Neural cell (in vitro differentiated cells): ENCODE measurements at regions not wholly inside any gene's neighbourhood (a gene's known extent, or its start where the extent isn't known, plus 50 kb on each side); places are given as distances from the start of the nearest gene placed in this dataset.

Source experiments
- H2AFZ ChIP-seq: fragments of 200-600, 300-800 bp; sonication (generic), shearing (Covaris generic); 2 replicates; pipeline ENCODE4 v1.6.0; 2014; ENCODE audit warnings: low read depth, mild to moderate bottlenecking, antibody characterized with exemption, low read length, moderate library complexity
- H3F3A ChIP-seq: fragments of 200-600 bp; shearing (Covaris generic); 2 replicates; pipeline ENCODE4 v1.6.1; 2016; ENCODE audit warnings: mild to moderate bottlenecking, moderate library complexity, mixed read lengths, antibody characterized with exemption, low read length; ENCODE audit not compliant: insufficient read depth, poor library complexity, severe bottlenecking
- H3K27ac ChIP-seq: fragments of 200-600, 300-800 bp; sonication (generic), shearing (Covaris generic); 2 replicates; pipeline ENCODE4 v1.5.1; 2014; ENCODE audit warnings: mild to moderate bottlenecking, low read length, moderate library complexity
- H3K27me3 ChIP-seq: fragments of 300-800, 200-600 bp; sonication (generic), shearing (Covaris generic); 2 replicates; pipeline ENCODE4 v1.6.0; 2014; ENCODE audit warnings: mild to moderate bottlenecking, low read depth, low read length, moderate library complexity; ENCODE audit not compliant: insufficient read depth
- H3K36me3 ChIP-seq: fragments of 300-800, 200-600 bp; sonication (generic), shearing (Covaris generic); 2 replicates; pipeline ENCODE4 v1.5.1; 2014; ENCODE audit warnings: mild to moderate bottlenecking, antibody characterized with exemption, low read length, moderate library complexity; ENCODE audit not compliant: insufficient read depth
- H3K4me2 ChIP-seq: fragments of 300-800, 200-600 bp; sonication (generic), shearing (Covaris generic); 2 replicates; pipeline ENCODE4 v1.6.0; 2014; ENCODE audit warnings: mild to moderate bottlenecking, low read length
- H3K4me3 ChIP-seq: fragments of 300-800, 200-600 bp; sonication (generic), shearing (Covaris generic); 2 replicates; pipeline ENCODE4 v1.5.1; 2014; ENCODE audit warnings: mild to moderate bottlenecking, low read length, moderate library complexity
- H3K79me2 ChIP-seq: fragments of 200-600 bp; shearing (Covaris generic); replicated peaks from 2 replicates; pipeline ENCODE4 v1.6.0; 2014; ENCODE audit warnings: mild to moderate bottlenecking, low read length, moderate library complexity; ENCODE audit not compliant: insufficient read depth
- H3K9ac ChIP-seq: fragments of 300-800, 200-600 bp; sonication (generic), shearing (Covaris generic); 2 replicates; pipeline ENCODE4 v1.6.1; 2016; ENCODE audit warnings: mild to moderate bottlenecking, low read length, mixed read lengths
- H3K9me2 ChIP-seq: fragments of 200-600 bp; shearing (Covaris generic); 2 replicates; pipeline ENCODE4 v1.6.1; 2016; ENCODE audit warnings: mild to moderate bottlenecking, low read length, mixed read lengths; ENCODE audit not compliant: insufficient read depth
- H3K9me3 ChIP-seq: fragments of 200-600, 300-800 bp; sonication (generic), shearing (Covaris generic); 2 replicates; pipeline ENCODE4 v1.6.1; 2016; ENCODE audit warnings: mild to moderate bottlenecking, mixed run types, low read length, moderate library complexity, mixed read lengths
- H4K20me1 ChIP-seq: fragments of 200-600 bp; shearing (Covaris generic); 2 replicates; pipeline ENCODE4 v1.6.1; 2016; ENCODE audit warnings: mild to moderate bottlenecking, mixed run types; ENCODE audit not compliant: insufficient read depth
- EP300 ChIP-seq: fragments of 450-650 bp; conservative IDR thresholded peaks from 2 replicates; pipeline ENCODE4 v1.6.1; 2014; ENCODE audit warnings: antibody characterized with exemption, mild to moderate bottlenecking, moderate library complexity; ENCODE audit not compliant: poor library complexity, severe bottlenecking
- EZH2 ChIP-seq: fragments of 200-600, 300-800 bp; shearing (Covaris generic), sonication (generic); IDR thresholded peaks from 2 replicates; pipeline ENCODE4 v1.6.1; 2014; ENCODE audit warnings: antibody characterized with exemption, low read length, borderline replicate concordance, mild to moderate bottlenecking; ENCODE audit not compliant: insufficient read depth, poor library complexity, severe bottlenecking
- MXI1 ChIP-seq: fragments of 450-650 bp; conservative IDR thresholded peaks from 2 replicates; pipeline ENCODE4 v1.6.1; 2014; ENCODE audit warnings: antibody characterized with exemption, mild to moderate bottlenecking; ENCODE audit not compliant: poor library complexity, severe bottlenecking
- POLR2AphosphoS5 ChIP-seq: IDR thresholded peaks from 2 replicates; pipeline ENCODE4 v1.6.1; 2012
- RAD21 ChIP-seq: fragments of 450-650 bp; conservative IDR thresholded peaks from 2 replicates; pipeline ENCODE4 v1.6.1; 2014; ENCODE audit warnings: antibody characterized with exemption, mild to moderate bottlenecking, moderate library complexity
- SMC3 ChIP-seq: fragments of 450-650 bp; conservative IDR thresholded peaks from 2 replicates; pipeline ENCODE4 v1.6.1; 2014; ENCODE audit warnings: antibody characterized with exemption, mild to moderate bottlenecking, moderate library complexity; ENCODE audit not compliant: poor library complexity
- TAF1 ChIP-seq: IDR thresholded peaks from 2 replicates; pipeline ENCODE4 v1.6.1; 2012; ENCODE audit warnings: low read depth
- TF ChIP-seq, protein P1 (sequence below): IDR thresholded peaks from 2 replicates; pipeline ENCODE4 v1.6.1; 2012; ENCODE audit warnings: borderline replicate concordance
- TF ChIP-seq, protein P2 (sequence below): fragments of 450-650 bp; IDR thresholded peaks from 2 replicates; pipeline ENCODE4 v1.5.1; 2014; ENCODE audit warnings: antibody characterized with exemption, mild to moderate bottlenecking, moderate library complexity; ENCODE audit not compliant: poor library complexity, severe bottlenecking

DNA sequence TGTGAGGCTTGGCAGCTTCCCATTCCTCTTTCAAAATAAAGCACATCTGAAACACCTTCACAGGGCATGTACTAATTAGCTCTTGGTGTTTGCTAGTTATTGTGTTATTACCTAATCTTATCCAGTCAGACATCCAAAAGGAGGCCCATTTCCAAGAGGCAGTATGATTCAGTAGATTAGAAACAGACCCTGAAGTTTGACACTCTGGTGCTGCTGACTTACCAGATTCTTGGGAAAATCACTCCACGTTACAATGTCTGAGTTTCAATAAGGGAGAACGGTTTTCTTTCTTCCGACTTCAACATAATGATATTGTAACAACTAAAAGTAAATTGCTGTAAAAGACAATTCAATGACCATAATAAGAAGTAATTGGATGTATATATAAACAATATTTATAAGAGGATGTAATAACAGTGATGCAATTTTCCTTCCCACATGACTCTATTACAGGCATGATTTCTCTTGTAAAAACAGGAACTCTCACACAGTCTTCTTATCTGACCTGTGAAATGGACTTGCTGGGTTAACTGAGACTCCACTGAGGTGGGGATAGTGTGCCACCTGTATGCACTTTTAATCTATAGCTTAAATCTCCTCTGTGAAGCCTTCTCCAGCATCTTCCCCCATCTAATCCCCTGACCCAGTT is 181.3 kb upstream of the ELL2 start:
- no peaks in the 10 kb centered on the region for H3F3A ChIP-seq
- no peak overlapping the region for H2AFZ ChIP-seq
- no peaks in the 10 kb centered on the region for H3K9me2 ChIP-seq
- H3K36me3 ChIP-seq: no peaks in the 10 kb centered on the region
- no peaks in the 10 kb centered on the region for H4K20me1 ChIP-seq
- H3K27me3 ChIP-seq: no peaks in the 10 kb centered on the region
- H3K4me2 ChIP-seq: no peak overlapping the region
- no peak overlapping the region for H3K4me3 ChIP-seq
- no peaks in the 10 kb centered on the region for H3K9me3 ChIP-seq
- TF ChIP-seq, protein P1, sequence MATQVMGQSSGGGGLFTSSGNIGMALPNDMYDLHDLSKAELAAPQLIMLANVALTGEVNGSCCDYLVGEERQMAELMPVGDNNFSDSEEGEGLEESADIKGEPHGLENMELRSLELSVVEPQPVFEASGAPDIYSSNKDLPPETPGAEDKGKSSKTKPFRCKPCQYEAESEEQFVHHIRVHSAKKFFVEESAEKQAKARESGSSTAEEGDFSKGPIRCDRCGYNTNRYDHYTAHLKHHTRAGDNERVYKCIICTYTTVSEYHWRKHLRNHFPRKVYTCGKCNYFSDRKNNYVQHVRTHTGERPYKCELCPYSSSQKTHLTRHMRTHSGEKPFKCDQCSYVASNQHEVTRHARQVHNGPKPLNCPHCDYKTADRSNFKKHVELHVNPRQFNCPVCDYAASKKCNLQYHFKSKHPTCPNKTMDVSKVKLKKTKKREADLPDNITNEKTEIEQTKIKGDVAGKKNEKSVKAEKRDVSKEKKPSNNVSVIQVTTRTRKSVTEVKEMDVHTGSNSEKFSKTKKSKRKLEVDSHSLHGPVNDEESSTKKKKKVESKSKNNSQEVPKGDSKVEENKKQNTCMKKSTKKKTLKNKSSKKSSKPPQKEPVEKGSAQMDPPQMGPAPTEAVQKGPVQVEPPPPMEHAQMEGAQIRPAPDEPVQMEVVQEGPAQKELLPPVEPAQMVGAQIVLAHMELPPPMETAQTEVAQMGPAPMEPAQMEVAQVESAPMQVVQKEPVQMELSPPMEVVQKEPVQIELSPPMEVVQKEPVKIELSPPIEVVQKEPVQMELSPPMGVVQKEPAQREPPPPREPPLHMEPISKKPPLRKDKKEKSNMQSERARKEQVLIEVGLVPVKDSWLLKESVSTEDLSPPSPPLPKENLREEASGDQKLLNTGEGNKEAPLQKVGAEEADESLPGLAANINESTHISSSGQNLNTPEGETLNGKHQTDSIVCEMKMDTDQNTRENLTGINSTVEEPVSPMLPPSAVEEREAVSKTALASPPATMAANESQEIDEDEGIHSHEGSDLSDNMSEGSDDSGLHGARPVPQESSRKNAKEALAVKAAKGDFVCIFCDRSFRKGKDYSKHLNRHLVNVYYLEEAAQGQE: no peak
- no peak for TF ChIP-seq TAF1
- TF ChIP-seq SMC3: no peak
- TF ChIP-seq, protein P2, sequence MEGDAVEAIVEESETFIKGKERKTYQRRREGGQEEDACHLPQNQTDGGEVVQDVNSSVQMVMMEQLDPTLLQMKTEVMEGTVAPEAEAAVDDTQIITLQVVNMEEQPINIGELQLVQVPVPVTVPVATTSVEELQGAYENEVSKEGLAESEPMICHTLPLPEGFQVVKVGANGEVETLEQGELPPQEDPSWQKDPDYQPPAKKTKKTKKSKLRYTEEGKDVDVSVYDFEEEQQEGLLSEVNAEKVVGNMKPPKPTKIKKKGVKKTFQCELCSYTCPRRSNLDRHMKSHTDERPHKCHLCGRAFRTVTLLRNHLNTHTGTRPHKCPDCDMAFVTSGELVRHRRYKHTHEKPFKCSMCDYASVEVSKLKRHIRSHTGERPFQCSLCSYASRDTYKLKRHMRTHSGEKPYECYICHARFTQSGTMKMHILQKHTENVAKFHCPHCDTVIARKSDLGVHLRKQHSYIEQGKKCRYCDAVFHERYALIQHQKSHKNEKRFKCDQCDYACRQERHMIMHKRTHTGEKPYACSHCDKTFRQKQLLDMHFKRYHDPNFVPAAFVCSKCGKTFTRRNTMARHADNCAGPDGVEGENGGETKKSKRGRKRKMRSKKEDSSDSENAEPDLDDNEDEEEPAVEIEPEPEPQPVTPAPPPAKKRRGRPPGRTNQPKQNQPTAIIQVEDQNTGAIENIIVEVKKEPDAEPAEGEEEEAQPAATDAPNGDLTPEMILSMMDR: no peak
- TF ChIP-seq EP300: no peak
- no peak for TF ChIP-seq RAD21
- H3K79me2 ChIP-seq: no peaks in the 10 kb centered on the region
- H3K9ac ChIP-seq: no peak overlapping the region
- no peak overlapping the region for H3K27ac ChIP-seq

DNA sequence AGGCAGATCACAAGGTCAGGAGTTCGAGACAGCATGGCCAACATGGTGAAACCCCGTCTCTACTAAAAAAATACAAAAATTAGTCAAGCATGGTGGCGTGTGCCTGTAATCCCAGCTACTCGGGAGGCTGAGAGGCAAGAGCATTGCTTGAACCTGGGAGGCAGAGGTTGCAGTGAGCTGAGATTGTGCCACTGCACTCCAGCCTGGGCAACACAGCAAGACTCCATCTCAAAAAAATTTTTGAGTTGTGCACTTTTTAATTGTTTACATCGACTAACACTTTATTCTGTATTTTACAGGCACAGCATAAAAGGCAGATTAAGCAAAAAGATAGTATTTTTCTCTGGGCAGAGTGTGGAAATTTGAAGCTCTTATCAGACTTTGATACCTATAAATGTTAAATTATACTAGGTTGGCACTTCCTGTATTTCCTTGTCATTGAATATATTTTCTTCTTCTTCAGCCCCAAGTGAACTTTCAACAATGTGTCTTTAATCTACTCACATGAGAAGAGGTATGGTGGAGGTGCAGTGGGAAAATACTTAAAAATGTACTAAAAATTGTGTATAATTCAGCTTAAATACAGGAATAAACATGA is 180.6 kb upstream of the ELL2 start:
- H4K20me1 ChIP-seq: no peaks in the 10 kb centered on the region
- H3K9ac ChIP-seq: no peak overlapping the region
- H3K9me3 ChIP-seq: no peaks in the 10 kb centered on the region
- no peak overlapping the region for H2AFZ ChIP-seq
- no peaks in the 10 kb centered on the region for H3K9me2 ChIP-seq
- TF ChIP-seq EP300: no peak
- H3K27ac ChIP-seq: no peak overlapping the region
- H3K79me2 ChIP-seq: no peaks in the 10 kb centered on the region
- H3K36me3 ChIP-seq: no peaks in the 10 kb centered on the region
- H3K4me2 ChIP-seq: no peak overlapping the region
- H3F3A ChIP-seq: no peaks in the 10 kb centered on the region
- H3K4me3 ChIP-seq: no peak overlapping the region
- H3K27me3 ChIP-seq: no peaks in the 10 kb centered on the region

DNA sequence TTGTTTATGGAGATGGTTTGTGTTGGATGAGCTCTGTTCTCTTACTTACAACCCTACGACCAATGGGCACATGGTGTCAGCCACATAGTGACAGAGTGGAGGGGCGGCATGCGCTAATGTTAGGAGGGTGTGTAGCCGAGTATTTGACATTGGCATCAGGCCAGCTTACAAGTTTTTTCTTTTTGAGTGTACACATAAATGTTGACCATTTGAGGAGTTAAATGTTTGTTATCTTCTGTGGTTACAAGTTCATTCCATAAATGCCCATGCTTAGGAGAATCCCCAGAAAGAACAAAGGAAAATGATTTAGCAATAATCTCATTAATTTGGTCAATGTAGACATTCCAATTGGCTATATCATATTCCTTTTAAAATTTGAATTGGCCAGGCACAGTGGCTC is 180.1 kb upstream of the ELL2 start:
- H3K79me2 ChIP-seq: no peaks in the 10 kb centered on the region
- H2AFZ ChIP-seq: no peak overlapping the region
- H3K4me3 ChIP-seq: no peak overlapping the region
- H3F3A ChIP-seq: no peaks in the 10 kb centered on the region
- no peaks in the 10 kb centered on the region for H3K36me3 ChIP-seq
- H3K9me2 ChIP-seq: no peaks in the 10 kb centered on the region
- TF ChIP-seq TAF1 (no peak), POLR2AphosphoS5 (no peak), EP300 (no peak), SMC3 (no peak), EZH2 (no peak), RAD21 (no peak), MXI1 (no peak)
- TF ChIP-seq, protein P1: no peak
- TF ChIP-seq, protein P2: no peak
- H3K27ac ChIP-seq: no peak overlapping the region
- H4K20me1 ChIP-seq: no peaks in the 10 kb centered on the region
- H3K4me2 ChIP-seq: no peak overlapping the region
- H3K27me3 ChIP-seq: no peaks in the 10 kb centered on the region
- no peak overlapping the region for H3K9ac ChIP-seq
- no peaks in the 10 kb centered on the region for H3K9me3 ChIP-seq
